Heart right ventricle (tissue), 16 donors: ENCODE measurements at regions not wholly inside any gene's neighbourhood (a gene's known extent, or its start where the extent isn't known, plus 50 kb on each side); places are given as distances from the start of the nearest gene placed in this dataset.

Experiments used
- ATAC-seq, 8 donors: fragments of 200-7000 bp; cut with Tn5 transposase; one replicate each; pipeline ENCODE4 v1.9.1; 2020; ENCODE audit warnings: mild to moderate bottlenecking in 8 of 8, moderate library complexity in 8 of 8, moderate number of reproducible peaks in 1 of 8
- DNase-seq, 2 donors: peaks; one replicate each; pipeline ENCODE4 v3.0.0-alpha.2; 2020
- H3K27ac ChIP-seq, 10 donors: fragments of 200-600 bp; sonication (generic) in 2 of 10; one replicate each; pipeline versions ENCODE4 v1.5.0 to v1.8.0; 2020 to 2022; ENCODE audit warnings: mild to moderate bottlenecking in 3 of 10
- H3K27me3 ChIP-seq, 7 donors: fragments of 200-600 bp; one replicate each; pipeline ENCODE4 v1.8.0; 2021 to 2022; ENCODE audit warnings: mild to moderate bottlenecking in 2 of 7
- H3K36me3 ChIP-seq, 9 donors: fragments of 200-600 bp; sonication (generic) in 1 of 9; one replicate each; pipeline versions ENCODE4 v1.5.0 to v1.8.0; 2020 to 2022; ENCODE audit warnings: mild to moderate bottlenecking in 2 of 9
- H3K4me1 ChIP-seq, 9 donors: fragments of 200-600 bp; sonication (generic) in 1 of 9; one replicate each; pipeline versions ENCODE4 v1.5.0 to v1.8.0; 2020 to 2022; ENCODE audit warnings: mild to moderate bottlenecking in 4 of 9
- H3K4me3 ChIP-seq, 10 donors: fragments of 200-600 bp; sonication (generic) in 2 of 10; one replicate each; pipeline versions ENCODE4 v1.5.0 to v1.8.0; 2020 to 2022; ENCODE audit warnings: mild to moderate bottlenecking in 7 of 10, moderate library complexity in 2 of 10
- H3K9me3 ChIP-seq, 11 donors: fragments of 200-600 bp in 10 of 11; sonication (generic) in 2 of 11; one replicate each; pipeline versions ENCODE4 v1.5.0 to v1.8.0; 2013 to 2022; ENCODE audit warnings: mild to moderate bottlenecking in 2 of 11, control low read depth in 1 of 11, moderate library complexity in 1 of 11
- WGBS, 2 donors: extraction: QIAGEN DNeasy Blood & Tissue Kit; methylation state at CpG; one replicate each; pipeline ENCODE4 v1.1.7; 2013; ENCODE audit warnings: inconsistent platforms in 1 of 2; 5-methylcytosine and 5-hydroxymethylcytosine counted together
- intact Hi-C, 10 donors: fragments of 100-400 bp; cut with DNase I; formaldehyde crosslinking; loops; one replicate each; pipeline versions ENCODE4 v1.11.1 to v1.14.2; 2022
- TF ChIP-seq, protein P1 (sequence below), 9 donors: fragments of 200-600 bp; sonication (generic) in 2 of 9; IDR thresholded peaks; one replicate each; pipeline versions ENCODE4 v1.5.0 to v1.8.0; 2021 to 2022; ENCODE audit warnings: antibody characterized with exemption in 9 of 9, mild to moderate bottlenecking in 5 of 9, moderate library complexity in 1 of 9
- donor health status: Arrhythmogenic right ventricular cardiomyopathy.
- donor health status: ischemic (EF 13 %, LVEDD 7.1; RV severe dilation, severe dysfunction).
- donor health status: healthy with polysubstance abuse.
- donor health status: DM: no; HTN: yes; CAD: no.
- donor health status: DM: no; HTN: no; CAD: no.
- donor health status: ischemic (EF 25% LVEDD 6.9; RV normal size, moderate dysfunction).
- donor health status: ischemic (EF 25% LVEDD 5.7; RV mildly dilated, moderate dysfunction).
- donor health status: healthy.
- donor health status: DM: yes; HTN: yes; CAD: no.
- donor health status: Ischemic cardiomyopathy.
- donor health status: ischemic (EF 35%, LVEDD 5.7; RV mildly dilated, moderate dysfunction).
- donor health status: nonischemic (EF 11% LVEDD 7.7; RV severe dilation, severe dysfunction).
- donor health status: DM: yes; HTN: yes; CAD: no.
- donor health status: PGD.
- donor health status: ischemic (EF 29% LVEDD 5.4; RV normal size, mild dysfunction).
- donor health status: nonischemic (EF 23%, LVEDD 6.1; RV moderate dilation, normal function).

DNA sequence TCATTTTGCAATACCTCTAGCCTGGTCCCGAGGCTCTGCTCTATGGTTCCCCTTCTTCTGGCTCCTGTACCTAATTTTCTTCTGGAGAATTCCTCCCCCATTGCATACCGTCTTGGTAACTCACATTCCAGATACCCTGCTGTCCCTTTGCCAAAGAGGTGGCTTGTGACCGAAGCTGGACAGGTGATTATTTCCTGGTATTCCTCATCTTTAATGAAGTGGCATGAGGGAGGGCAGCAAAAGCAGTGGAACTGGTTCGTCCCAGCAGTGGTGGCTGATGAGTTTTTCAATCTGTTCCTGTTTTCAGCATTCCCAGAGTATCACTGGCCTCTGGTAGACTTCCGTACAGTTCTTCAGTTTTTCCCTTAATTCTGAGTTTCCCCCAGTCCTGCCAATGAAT is 186.2 kb upstream of the CADPS start:
- DNase-seq (no peak), ATAC-seq (no peak)
- intact Hi-C loops, result no loop called here
- TF ChIP-seq, protein P1, sequence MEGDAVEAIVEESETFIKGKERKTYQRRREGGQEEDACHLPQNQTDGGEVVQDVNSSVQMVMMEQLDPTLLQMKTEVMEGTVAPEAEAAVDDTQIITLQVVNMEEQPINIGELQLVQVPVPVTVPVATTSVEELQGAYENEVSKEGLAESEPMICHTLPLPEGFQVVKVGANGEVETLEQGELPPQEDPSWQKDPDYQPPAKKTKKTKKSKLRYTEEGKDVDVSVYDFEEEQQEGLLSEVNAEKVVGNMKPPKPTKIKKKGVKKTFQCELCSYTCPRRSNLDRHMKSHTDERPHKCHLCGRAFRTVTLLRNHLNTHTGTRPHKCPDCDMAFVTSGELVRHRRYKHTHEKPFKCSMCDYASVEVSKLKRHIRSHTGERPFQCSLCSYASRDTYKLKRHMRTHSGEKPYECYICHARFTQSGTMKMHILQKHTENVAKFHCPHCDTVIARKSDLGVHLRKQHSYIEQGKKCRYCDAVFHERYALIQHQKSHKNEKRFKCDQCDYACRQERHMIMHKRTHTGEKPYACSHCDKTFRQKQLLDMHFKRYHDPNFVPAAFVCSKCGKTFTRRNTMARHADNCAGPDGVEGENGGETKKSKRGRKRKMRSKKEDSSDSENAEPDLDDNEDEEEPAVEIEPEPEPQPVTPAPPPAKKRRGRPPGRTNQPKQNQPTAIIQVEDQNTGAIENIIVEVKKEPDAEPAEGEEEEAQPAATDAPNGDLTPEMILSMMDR (IDR thresholded peaks at IDR 0.05), result no peak
- Histone ChIP-seq H3K4me3 (no peak overlapping the region), H3K9me3 (no peaks in the 10 kb centered on the region), H3K27ac (no peak overlapping the region), H3K27me3 (no peaks in the 10 kb centered on the region), H3K36me3 (no peaks in the 10 kb centered on the region), H3K4me1 (no peaks in the 10 kb centered on the region)
- WGBS, 2 donors, result 54 to 59% methylated on average over 5 of the region's 5 CpGs

DNA sequence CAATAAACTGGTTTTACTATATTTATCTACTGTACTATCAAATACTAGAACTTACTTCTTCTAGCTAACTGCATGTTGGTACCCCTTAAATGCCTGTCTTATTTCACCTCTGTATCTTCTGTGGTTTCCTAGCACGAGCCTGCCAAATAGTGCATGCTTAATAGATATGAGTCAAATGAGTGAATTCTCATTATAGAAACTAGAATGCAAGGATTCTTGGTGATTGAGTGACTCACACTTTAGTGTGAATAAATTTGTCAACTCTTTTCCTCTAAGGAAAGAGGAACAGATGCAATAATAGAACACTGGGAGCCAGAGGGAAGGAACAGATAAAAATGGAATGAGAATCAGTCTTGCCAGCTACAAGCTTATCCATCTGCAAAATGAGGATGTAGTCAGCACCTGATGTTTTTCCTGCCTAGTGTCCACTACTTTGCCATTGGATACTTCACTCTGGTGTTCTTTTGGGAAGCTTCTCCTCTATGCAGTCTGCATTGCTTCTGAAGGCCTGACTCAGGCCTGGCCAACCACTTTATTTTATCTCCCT is 189.1 kb upstream of the CADPS start:
- Histone ChIP-seq H3K4me3 (no peak overlapping the region), H3K36me3 (no peaks in the 10 kb centered on the region), H3K4me1 (no peaks in the 10 kb centered on the region), H3K27me3 (no peaks in the 10 kb centered on the region), H3K9me3 (no peaks in the 10 kb centered on the region), H3K27ac (no peak overlapping the region)
- DNase-seq (no peak), ATAC-seq (no peak)
- intact Hi-C loops, result no loop called here
- WGBS, 2 donors, result 37 to 45% methylated on average over 1 of the region's 1 CpG
- TF ChIP-seq, protein P1 (IDR thresholded peaks at IDR 0.05), result no peak

DNA sequence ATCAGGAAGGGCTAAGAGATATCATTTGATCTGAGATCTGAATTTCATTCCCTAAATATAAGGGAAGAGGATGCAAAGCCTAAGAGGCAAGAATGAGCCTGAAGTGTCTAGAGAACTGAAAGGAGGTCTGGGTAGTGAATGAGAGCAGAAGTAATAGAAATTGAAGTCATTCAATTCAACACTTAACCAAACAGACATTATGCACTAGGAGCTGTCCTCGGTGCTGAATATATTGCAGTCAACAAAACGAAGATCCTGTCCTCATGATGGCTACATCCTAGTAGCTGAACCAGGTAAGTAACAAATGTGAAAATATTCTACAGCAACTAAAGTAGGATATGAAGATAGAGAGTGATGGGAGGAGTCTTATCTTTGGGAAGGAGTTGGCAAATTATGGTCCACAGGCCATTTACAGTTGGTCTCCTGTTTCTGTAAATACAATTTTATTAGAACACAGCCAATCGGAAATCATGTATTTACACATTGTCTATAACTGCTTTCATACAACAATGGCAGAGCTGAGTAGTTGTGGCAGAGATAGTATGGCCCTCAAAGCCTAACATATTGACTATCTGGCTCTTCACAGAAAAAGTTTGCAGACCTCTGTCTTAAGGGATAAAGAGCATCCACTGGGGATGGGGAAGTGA is 192.9 kb upstream of the CADPS start:
- H3K4me3 ChIP-seq, result no peak overlapping the region
- TF ChIP-seq, protein P1 (IDR thresholded peaks at IDR 0.05), result no peak
- H3K9me3 ChIP-seq, result no peaks in the 10 kb centered on the region
- H3K4me1 ChIP-seq, result no peaks in the 10 kb centered on the region
- H3K27ac ChIP-seq, result no peak overlapping the region
- H3K27me3 ChIP-seq, result no peaks in the 10 kb centered on the region
- no peaks in the 10 kb centered on the region for H3K36me3 ChIP-seq
- intact Hi-C loops, result no loop called here
- peak in 1 of 2 donors; percentile 23 for DNase-seq
- no peak for ATAC-seq
- 31 to 32% methylated on average over 3 of the region's 3 CpGs for WGBS, 2 donors

DNA sequence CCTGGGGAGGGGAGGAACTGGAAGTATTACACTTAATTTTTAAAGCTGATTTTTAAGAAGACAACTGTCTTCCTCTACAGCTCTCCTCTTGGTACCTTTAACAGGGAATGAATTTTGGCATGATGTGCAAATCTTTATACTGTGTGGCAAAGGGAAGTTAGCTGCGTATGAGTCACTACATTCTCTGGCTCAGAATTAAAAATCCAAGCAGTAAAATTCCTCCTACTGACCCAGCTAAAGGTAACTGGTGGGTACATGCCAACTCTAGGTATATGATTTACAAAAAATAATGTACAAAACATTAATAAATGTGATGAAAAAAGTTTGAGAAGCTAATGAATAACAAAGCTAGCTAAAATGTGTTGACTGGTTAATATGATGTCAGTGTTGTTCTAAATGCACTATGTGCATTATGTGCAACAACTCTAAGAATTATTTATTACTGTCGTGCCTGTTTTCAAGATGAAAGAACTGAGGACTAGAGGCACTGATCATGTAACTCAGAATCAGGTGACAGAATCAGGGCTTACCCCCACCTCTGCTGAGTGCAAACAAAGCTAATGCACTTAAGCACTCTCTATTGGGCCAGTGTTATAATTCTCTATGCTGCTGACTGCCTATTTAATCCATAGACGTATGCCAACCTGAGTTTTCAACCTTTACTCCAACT is 194.7 kb upstream of the CADPS start:
- no peaks in the 10 kb centered on the region for H3K36me3 ChIP-seq
- no peaks in the 10 kb centered on the region for H3K4me1 ChIP-seq
- WGBS, 2 donors, result 56 to 60% methylated on average over 3 of the region's 3 CpGs
- intact Hi-C loops, result no loop called here
- no peak overlapping the region for H3K27ac ChIP-seq
- ATAC-seq (no peak), DNase-seq (no peak)
- H3K9me3 ChIP-seq, result no peaks in the 10 kb centered on the region
- no peaks in the 10 kb centered on the region for H3K27me3 ChIP-seq
- H3K4me3 ChIP-seq, result no peak overlapping the region
- TF ChIP-seq, protein P1 (IDR thresholded peaks at IDR 0.05), result no peak
